C4-2B (cell line): ENCODE measurements at regions not wholly inside any gene's neighbourhood (a gene's known extent, or its start where the extent isn't known, plus 50 kb on each side); places are given as distances from the start of the nearest gene placed in this dataset.

Source experiments
- H3K27ac ChIP-seq: fragments of 450-650 bp; 2 replicates; pipeline ENCODE4 v1.5.1; 2017
- ZFX ChIP-seq: fragments of 450-650 bp; IDR thresholded peaks from 2 replicates; pipeline ENCODE4 v1.6.1; 2017
- TF ChIP-seq, protein P1 (sequence below): fragments of 450-650 bp; conservative IDR thresholded peaks from 2 replicates; pipeline ENCODE4 v1.5.1; 2017; ENCODE audit warnings: mild to moderate bottlenecking

DNA sequence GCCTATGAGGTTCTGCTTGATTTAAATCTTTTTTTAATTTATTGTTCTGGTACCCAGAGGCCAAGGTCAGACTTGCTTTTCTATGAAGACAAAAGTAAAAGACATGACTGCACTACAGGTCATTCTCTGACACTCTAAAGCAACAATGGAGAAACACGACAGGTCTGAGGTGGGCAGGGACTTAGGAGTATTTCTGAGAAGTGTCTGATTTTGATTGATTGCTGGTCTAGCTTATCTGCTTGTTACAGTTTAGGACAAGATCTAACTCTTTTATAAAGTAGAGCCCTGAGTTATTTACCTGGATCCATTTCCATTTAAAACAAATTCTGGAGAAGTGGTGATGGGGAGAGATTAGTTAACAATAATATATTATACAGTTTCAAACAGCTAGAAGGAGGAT is 115.2 kb upstream of the STT3B start:
- no peak for TF ChIP-seq ZFX
- TF ChIP-seq, protein P1, sequence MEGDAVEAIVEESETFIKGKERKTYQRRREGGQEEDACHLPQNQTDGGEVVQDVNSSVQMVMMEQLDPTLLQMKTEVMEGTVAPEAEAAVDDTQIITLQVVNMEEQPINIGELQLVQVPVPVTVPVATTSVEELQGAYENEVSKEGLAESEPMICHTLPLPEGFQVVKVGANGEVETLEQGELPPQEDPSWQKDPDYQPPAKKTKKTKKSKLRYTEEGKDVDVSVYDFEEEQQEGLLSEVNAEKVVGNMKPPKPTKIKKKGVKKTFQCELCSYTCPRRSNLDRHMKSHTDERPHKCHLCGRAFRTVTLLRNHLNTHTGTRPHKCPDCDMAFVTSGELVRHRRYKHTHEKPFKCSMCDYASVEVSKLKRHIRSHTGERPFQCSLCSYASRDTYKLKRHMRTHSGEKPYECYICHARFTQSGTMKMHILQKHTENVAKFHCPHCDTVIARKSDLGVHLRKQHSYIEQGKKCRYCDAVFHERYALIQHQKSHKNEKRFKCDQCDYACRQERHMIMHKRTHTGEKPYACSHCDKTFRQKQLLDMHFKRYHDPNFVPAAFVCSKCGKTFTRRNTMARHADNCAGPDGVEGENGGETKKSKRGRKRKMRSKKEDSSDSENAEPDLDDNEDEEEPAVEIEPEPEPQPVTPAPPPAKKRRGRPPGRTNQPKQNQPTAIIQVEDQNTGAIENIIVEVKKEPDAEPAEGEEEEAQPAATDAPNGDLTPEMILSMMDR: no peak
- H3K27ac ChIP-seq: no peak overlapping the region

DNA sequence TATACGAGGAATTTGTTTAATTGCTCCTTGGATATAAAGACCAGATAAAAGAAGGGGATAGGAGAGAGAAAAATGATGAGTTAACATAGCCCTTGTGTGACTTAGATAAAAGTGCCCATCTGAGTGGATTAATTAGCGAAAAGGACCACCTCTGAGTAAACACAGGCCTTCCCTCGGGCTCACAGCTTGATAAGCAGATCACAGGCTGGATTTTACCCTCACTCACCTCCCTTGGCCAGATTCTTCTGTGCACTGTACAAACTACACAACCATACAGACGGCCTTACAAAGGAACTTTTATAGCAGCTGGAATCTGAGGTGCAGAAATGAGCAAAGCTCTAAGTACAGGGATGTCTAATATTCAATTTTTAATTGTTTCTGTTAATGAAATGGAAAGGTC is 112.4 kb upstream of the STT3B start:
- TF ChIP-seq ZFX: no peak
- TF ChIP-seq, protein P1: no peak

DNA sequence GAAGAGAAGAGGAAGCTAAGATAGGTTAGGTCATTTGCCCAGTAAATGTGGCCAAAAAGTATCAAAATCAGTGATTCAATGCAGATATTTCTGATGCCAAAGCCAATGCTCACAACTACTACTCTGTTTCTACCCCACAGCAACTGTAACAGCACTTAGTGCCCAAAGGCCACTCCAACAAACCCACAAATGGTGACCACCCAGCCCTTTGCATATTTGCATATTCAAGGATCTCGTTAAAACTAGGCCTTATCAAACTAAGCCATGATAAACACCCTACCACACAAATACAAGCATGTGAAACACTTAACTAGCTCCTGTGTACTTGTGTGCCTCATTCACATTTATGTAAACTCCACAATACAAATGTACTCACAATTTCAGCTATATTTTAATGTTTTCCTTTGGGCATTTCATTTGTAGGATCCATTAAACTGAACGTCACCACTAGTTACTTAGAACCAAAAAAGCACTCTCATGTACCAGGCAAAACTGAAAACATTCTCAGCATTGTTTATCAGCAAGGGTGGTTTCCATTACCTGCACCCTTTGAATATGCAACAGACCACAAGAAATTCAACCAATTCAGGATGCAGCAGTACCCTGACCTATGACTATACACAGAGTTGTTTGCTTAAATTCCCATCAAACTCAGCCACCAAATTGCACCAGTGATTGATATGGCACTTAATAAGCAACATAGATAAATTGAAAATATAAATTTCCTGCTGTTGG is 111.2 kb upstream of the STT3B start:
- H3K27ac ChIP-seq: no peak overlapping the region
- TF ChIP-seq, protein P1: no peak
- no peak for TF ChIP-seq ZFX

More for the DNA sequence above, 112.4 kb upstream of the STT3B start:
- no peak overlapping the region for H3K27ac ChIP-seq

DNA sequence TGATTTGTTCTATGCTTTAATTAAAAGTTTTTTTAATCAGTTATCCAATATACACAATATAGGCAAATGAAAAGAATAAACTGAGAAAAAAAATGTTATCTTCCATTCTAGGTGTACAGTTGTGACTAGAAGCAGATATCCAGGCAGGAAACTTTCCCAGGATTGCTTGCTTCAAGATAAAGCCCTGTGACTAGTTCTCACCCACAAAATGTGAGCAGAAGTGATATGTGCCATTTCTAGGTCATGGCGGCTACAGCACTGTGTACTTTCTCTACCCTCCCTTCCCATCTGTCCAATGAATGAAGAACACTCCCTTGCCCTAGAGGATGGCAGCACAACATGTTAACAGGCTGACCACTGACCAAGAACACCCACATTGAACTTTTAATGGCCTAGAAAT is 110.5 kb upstream of the STT3B start:
- TF ChIP-seq, protein P1: no peak
- no peak for TF ChIP-seq ZFX

DNA sequence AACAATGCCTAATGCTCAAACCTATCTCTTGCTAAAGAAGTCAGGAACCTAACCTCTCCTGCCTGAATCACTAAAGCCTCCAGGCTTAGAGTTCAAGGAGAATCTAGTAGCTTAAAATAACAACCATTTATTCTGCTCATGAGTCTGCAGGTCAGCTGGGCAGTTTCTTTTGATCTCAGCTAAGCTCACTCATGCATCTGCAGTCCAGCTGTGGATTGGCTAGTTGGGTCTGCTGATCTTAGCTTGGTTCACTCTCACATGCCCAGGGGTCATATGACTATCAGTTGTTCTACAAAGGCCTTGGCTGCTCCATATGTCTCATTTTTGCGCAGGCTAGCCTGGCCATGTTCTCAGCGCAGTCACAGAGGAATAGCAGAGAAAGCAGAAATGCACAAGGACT is 109.2 kb upstream of the STT3B start:
- H3K27ac ChIP-seq: no peak overlapping the region
- TF ChIP-seq, protein P1: no peak
- TF ChIP-seq ZFX: no peak

More for the DNA sequence above, 110.5 kb upstream of the STT3B start:
- H3K27ac ChIP-seq: no peak overlapping the region

DNA sequence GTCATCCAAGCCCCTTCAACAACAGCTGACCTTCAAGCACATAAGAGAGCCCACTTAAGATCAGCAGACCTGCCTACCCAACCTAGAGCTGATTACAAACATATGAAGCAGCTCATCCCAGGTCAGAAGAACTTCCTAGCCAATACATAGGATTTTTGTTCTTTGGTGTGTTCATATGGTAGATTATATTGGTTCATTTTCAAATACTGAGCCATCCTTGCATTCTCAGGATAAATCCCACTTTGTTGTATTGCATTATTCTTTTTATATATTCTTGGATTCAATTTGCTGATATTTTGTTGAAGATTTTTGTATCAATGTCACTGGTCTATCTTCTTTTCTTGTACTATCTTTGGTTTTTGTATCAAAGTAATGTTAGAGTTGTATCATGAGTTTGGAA is 107.3 kb upstream of the STT3B start:
- no peak for TF ChIP-seq ZFX
- TF ChIP-seq, protein P1: no peak
- H3K27ac ChIP-seq: no peak overlapping the region

DNA sequence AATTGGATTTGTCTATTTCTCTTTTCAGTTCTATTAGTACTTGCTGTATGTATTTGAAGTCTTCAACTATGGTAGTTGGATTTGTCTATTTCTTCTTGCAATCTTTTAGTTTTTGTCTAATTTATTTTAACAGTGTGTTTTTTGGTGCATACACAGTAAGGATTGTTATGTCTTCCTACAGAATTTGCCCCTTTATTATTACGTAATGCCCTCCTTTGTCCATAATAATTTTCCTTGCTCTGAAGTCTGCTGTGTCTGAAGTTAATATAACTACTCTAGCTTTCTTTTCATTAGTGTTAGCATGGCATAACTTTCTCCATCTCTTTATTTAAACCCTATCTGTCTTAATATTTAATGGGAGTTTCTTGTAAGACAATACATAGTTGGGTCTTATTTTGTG is 105.1 kb upstream of the STT3B start:
- TF ChIP-seq, protein P1: no peak
- TF ChIP-seq ZFX: no peak
- no peak overlapping the region for H3K27ac ChIP-seq
